Gastroesophageal sphincter (tissue), 4 donors: ENCODE measurements at regions not wholly inside any gene's neighbourhood (a gene's known extent, or its start where the extent isn't known, plus 50 kb on each side); places are given as distances from the start of the nearest gene placed in this dataset.
"Not testable (repeated sequence)": the region's sequence is repeated elsewhere in the genome, so short reads cannot be mapped to it uniquely, and the experiment has no call there.

Source experiments
- ATAC-seq: fragments of 150-250 bp; one replicate; pipeline ENCODE4 v1.9.1; 2016; ENCODE audit warnings: mild to moderate bottlenecking, moderate library complexity
- H3K27ac ChIP-seq, 4 donors: fragments of 200-600 bp; sonication (generic) in 3 of 4; 1 replicate in 3 of 4; 2 replicates in 1 of 4; pipeline ENCODE4 v1.5.1; 2016 to 2019
- H3K27me3 ChIP-seq: fragments of 200-600 bp; sonication (generic); one replicate; pipeline ENCODE4 v1.5.1; 2019
- H3K36me3 ChIP-seq, 2 donors: fragments of 200-600 bp; sonication (generic); one replicate each; pipeline ENCODE4 v1.5.1; 2019; ENCODE audit warnings: control low read depth in 1 of 2
- H3K4me1 ChIP-seq, 3 donors: fragments of 200-600 bp; sonication (generic); 1 replicate in 2 of 3; 2 replicates in 1 of 3; pipeline ENCODE4 v1.5.1; 2016 to 2019; ENCODE audit warnings: control low read depth in 2 of 3
- H3K4me3 ChIP-seq, 2 donors: fragments of 200-600 bp; sonication (generic); one replicate each; pipeline ENCODE4 v1.5.1; 2019; ENCODE audit warnings: mild to moderate bottlenecking in 1 of 2, moderate library complexity in 1 of 2
- H3K9me3 ChIP-seq, 3 donors: fragments of 200-600 bp; sonication (generic); one replicate each; pipeline ENCODE4 v1.5.1; 2017 to 2019; ENCODE audit warnings: control low read depth in 2 of 3
- CTCF ChIP-seq, 4 experiments: fragments of 200-600 bp in 2 of 4; fragments of 450-650 bp in 2 of 4; sonication (generic) in 1 of 4; IDR thresholded peaks; one replicate each; pipeline ENCODE4 v1.5.1; 2017 to 2019; ENCODE audit warnings: antibody characterized with exemption in 4 of 4, mild to moderate bottlenecking in 2 of 4, moderate library complexity in 2 of 4
- EP300 ChIP-seq: sonication (generic); formaldehyde crosslinking; IDR thresholded peaks from one replicate; pipeline ENCODE4 v1.6.1; 2017; ENCODE audit warnings: antibody characterized with exemption, mild to moderate bottlenecking
- POLR2A ChIP-seq, 2 donors: fragments of 450-650 bp; IDR thresholded peaks; one replicate each; pipeline ENCODE4 v1.6.1; 2017; ENCODE audit warnings: antibody characterized with exemption in 2 of 2, mild to moderate bottlenecking in 2 of 2, moderate library complexity in 1 of 2
- POLR2AphosphoS5 ChIP-seq: sonication (generic); formaldehyde crosslinking; IDR thresholded peaks from one replicate; pipeline ENCODE4 v1.6.1; 2017; ENCODE audit warnings: antibody characterized with exemption
- WGBS, 2 donors: methylation state at CpG; one replicate each; pipeline ENCODE4 v1.1.5; 2018; ENCODE audit warnings: low coverage in 1 of 2; 5-methylcytosine and 5-hydroxymethylcytosine counted together

GRCh38 chr6:14896475-14896874 is 349.4 kb upstream of the JARID2 start:
- no peaks in the 10 kb centered on the region for H3K4me1 ChIP-seq

GRCh38 chr6:14897831-14898230 is 348.0 kb upstream of the JARID2 start:
- TF ChIP-seq POLR2A (IDR thresholded peaks at IDR 0.05) = no peak
- TF ChIP-seq CTCF (IDR thresholded peaks at IDR 0.05) = no peak
- no peak for TF ChIP-seq POLR2AphosphoS5
- TF ChIP-seq EP300 = no peak
- Histone ChIP-seq H3K4me3 (no peak overlapping the region), H3K9me3 (no peaks in the 10 kb centered on the region), H3K36me3 (no peaks in the 10 kb centered on the region), H3K27me3 (no peaks in the 10 kb centered on the region), H3K4me1 (no peaks in the 10 kb centered on the region), H3K27ac (no peak overlapping the region)
- WGBS, 2 donors = 78 to 86% methylated on average over 1 to 5 of the region's 5 CpGs
- no peak for ATAC-seq

More at GRCh38 chr6:14896475-14896874, 349.4 kb upstream of the JARID2 start:
- no peaks in the 10 kb centered on the region for H3K27me3 ChIP-seq
- no peak overlapping the region for H3K4me3 ChIP-seq
- H3K36me3 ChIP-seq = no peaks in the 10 kb centered on the region
- 86% methylated on average over 3 of the region's 4 CpGs; no CpG with 5 or more reads in 1 of the 2 donors for WGBS, 2 donors
- TF ChIP-seq POLR2A (IDR thresholded peaks at IDR 0.05) (no peak), CTCF (IDR thresholded peaks at IDR 0.05) (no peak), EP300 (no peak), POLR2AphosphoS5 (no peak)
- no peak overlapping the region for H3K27ac ChIP-seq
- ATAC-seq = no peak
- H3K9me3 ChIP-seq = no peaks in the 10 kb centered on the region

DNA sequence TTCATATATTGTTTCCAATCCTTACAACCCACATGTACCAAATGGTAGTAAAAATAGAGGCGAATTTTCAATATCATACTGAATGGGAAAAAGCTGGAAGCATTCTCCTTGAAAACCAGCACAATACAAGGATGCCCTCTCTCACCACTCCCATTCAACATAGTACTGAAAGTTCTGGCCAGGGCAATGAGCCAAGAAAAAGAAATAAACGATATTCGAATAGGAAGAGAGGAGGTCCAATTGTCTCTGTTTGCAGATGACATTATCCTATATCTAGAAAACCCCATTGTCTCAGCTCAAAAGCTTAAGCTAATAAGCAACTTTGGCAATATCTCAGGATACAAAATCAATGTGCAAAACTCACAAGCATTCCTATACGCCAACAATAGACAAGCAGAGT is 346.4 kb upstream of the JARID2 start:
- not testable (repeated sequence) for H3K4me1 ChIP-seq, H3K9me3 ChIP-seq, H3K27me3 ChIP-seq, H3K36me3 ChIP-seq, H3K27ac ChIP-seq, H3K4me3 ChIP-seq, ATAC-seq
- WGBS, 2 donors = 53 to 59% methylated on average over 3 to 4 of the region's 4 CpGs

- no peak overlapping the region for H3K4me3 ChIP-seq
- H3K27ac ChIP-seq = no peak overlapping the region
- TF ChIP-seq POLR2AphosphoS5 = no peak
- no peak for TF ChIP-seq CTCF (IDR thresholded peaks at IDR 0.05)
- no peak for TF ChIP-seq EP300
- TF ChIP-seq POLR2A (IDR thresholded peaks at IDR 0.05) = no peak
- H3K36me3 ChIP-seq = no peaks in the 10 kb centered on the region
- no peak for ATAC-seq
- WGBS, 2 donors = 87 to 93% methylated on average over 5 to 9 of the region's 9 CpGs
- no peaks in the 10 kb centered on the region for H3K4me1 ChIP-seq
- H3K9me3 ChIP-seq = no peaks in the 10 kb centered on the region
- no peaks in the 10 kb centered on the region for H3K27me3 ChIP-seq
Measured at GRCh38 chr6:14900919-14901318, 344.9 kb upstream of the JARID2 start.

DNA sequence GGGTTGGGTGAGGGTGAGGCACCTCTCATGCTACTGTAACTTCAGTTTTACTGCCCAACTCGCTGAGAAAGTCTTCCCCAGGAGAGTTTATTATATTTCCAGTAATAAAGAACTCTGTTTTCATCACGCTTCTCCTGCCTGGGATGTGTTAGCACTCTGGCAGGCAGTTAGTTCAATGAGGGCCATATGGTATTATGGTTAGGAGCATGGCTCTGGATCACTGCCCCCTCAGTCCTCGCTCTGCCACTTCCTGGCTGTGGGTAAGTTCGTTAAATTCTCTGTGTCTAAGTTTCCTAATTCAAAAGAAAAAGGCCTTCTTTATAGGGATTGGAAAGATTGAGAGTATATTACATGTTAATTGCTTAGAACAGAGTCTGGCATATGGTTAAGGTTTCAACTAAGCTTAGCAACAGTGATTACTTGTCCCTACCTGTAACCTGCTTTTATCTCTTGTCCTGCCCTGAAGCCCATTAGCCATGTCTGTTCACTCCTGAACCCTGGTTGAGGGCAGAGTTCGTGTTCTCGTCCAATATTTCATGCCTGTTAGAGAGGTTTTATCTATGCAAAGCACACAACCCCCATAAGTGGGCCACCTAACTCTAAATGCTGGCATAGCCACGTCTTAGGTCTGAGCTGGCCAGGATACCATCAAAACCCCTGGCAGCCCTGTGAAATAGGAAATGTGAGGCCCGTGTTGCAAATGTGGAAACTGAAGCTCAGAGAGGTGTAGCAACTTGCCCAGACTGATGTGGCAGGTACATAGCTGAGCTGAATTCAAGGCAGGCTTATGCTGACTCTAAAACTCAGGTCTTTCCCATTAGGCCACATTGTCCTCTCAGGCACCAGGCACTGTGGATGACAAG is 342.5 kb upstream of the JARID2 start:
- Histone ChIP-seq H3K9me3 (no peaks in the 10 kb centered on the region), H3K4me3 (no peak overlapping the region), H3K27me3 (no peaks in the 10 kb centered on the region), H3K27ac (no peak overlapping the region), H3K4me1 (no peaks in the 10 kb centered on the region), H3K36me3 (no peaks in the 10 kb centered on the region)
- ATAC-seq = no peak
- TF ChIP-seq POLR2AphosphoS5 (no peak), EP300 (no peak), POLR2A (IDR thresholded peaks at IDR 0.05) (no peak), CTCF (IDR thresholded peaks at IDR 0.05) (no peak)
- 89 to 92% methylated on average over 5 to 6 of the region's 8 CpGs for WGBS, 2 donors
